ENCODE measurements at regions not wholly inside any gene's neighbourhood (a gene's known extent, or its start where the extent isn't known, plus 50 kb on each side); places are given as distances from the start of the nearest gene placed in this dataset.

GRCh38 chr16:48000622-48001021 is 155.2 kb downstream of the ABCC12 start:
- TF ChIP-seq, protein P1, sequence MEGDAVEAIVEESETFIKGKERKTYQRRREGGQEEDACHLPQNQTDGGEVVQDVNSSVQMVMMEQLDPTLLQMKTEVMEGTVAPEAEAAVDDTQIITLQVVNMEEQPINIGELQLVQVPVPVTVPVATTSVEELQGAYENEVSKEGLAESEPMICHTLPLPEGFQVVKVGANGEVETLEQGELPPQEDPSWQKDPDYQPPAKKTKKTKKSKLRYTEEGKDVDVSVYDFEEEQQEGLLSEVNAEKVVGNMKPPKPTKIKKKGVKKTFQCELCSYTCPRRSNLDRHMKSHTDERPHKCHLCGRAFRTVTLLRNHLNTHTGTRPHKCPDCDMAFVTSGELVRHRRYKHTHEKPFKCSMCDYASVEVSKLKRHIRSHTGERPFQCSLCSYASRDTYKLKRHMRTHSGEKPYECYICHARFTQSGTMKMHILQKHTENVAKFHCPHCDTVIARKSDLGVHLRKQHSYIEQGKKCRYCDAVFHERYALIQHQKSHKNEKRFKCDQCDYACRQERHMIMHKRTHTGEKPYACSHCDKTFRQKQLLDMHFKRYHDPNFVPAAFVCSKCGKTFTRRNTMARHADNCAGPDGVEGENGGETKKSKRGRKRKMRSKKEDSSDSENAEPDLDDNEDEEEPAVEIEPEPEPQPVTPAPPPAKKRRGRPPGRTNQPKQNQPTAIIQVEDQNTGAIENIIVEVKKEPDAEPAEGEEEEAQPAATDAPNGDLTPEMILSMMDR (IDR thresholded peaks at IDR 0.05; ENCODE audit: low read length), result no peak
- TF ChIP-seq EZH2 (IDR thresholded peaks at IDR 0.05; ENCODE audit: borderline replicate concordance, low read length), result no peak

All from OCI-LY1 (cell line).